ENCODE measurements at regions not wholly inside any gene's neighbourhood (a gene's known extent, or its start where the extent isn't known, plus 50 kb on each side); places are given as distances from the start of the nearest gene placed in this dataset.

DNA sequence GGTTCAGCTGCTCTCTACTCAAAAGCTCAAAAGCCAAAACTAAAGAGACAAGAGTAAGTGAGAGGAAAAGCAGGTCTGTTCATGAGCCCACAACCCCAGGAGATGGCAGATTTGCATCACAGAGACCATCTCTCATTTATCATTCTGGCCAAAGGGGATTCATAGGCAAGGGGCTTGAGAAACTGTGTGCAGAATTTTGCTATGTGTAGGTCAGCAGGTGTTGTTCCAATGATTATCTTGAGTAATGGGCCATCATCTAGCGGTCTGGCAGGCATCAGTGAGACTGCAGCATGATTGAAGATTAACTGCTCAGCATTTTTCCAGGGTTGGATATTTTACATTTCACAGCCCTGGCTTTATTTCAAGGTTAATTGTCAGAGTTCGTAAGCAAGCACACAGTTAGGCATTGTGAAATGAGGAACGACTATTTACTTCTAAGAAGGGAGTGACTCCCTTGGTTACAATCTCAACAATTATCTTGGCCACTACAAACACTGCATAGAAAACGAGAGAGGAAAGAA lies 1204.6 kb upstream of the TMPRSS15 start:
- intact Hi-C loops (cut with micrococcal nuclease), result no loop called here
- Histone ChIP-seq H4K20me1 (ENCODE audit: insufficient read depth) (no peaks in the 10 kb centered on the region), H3K9me3 (ENCODE audit: control insufficient read depth in 1 of 2, insufficient read depth in 1 of 2, low read depth in 1 of 2, low read length in 2 of 2) (peaks cover 20 to 38% of the 10 kb centered on the region in 2 experiments; a peak in 3 of 4 replicates), H3K27ac (ENCODE audit: low read depth, low read length) (no peak overlapping the region), H3K9ac (ENCODE audit: low read length) (no peak overlapping the region), H2AFZ (ENCODE audit: low read depth, low read length, poor library complexity, severe bottlenecking) (no peak overlapping the region), H3K36me3 (ENCODE audit: control insufficient read depth in 1 of 2, insufficient read depth in 2 of 2, low read length in 2 of 2) (no peaks in the 10 kb centered on the region), H3K4me2 (ENCODE audit: low read length) (no peak overlapping the region), H3K4me1 (ENCODE audit: control insufficient read depth in 1 of 2, insufficient read depth in 2 of 2, low read length in 2 of 2) (no peaks in the 10 kb centered on the region), H3K79me2 (ENCODE audit: insufficient read depth, low read length) (no peaks in the 10 kb centered on the region), H3K9me2 (ENCODE audit: insufficient read depth) (no peaks in the 10 kb centered on the region), H3K4me3 (replicated peaks in 1 of 2; ENCODE audit: low read depth in 1 of 2, low read length in 2 of 2) (no peak overlapping the region), H3K27me3 (ENCODE audit: insufficient read depth, low read length) (no peaks in the 10 kb centered on the region)
- no peak for ATAC-seq
- ChIA-PET CTCF (no interaction called here), POLR2A (no interaction called here), RAD21 (ENCODE audit: low non-redundant PET in 1 of 2, low total read pairs in 2 of 2, uncharacterized antibody in 2 of 2, unreplicated experiment in 2 of 2) (no interaction called here)
- no TSS peak for BruUV-seq (replicated peaks)
- TF ChIP-seq SP1 (IDR thresholded peaks at IDR 0.05; ENCODE audit: low read depth) (no peak), ZNF274 (IDR thresholded peaks at IDR 0.05; ENCODE audit: low read depth, low read length) (no peak), ELF1 (IDR thresholded peaks at IDR 0.05; ENCODE audit: borderline replicate concordance, low read depth) (no peak), YY1 (IDR thresholded peaks at IDR 0.05; ENCODE audit: extremely low read depth, insufficient replicate concordance, low read depth, low read length) (no peak), FOSL1 (IDR thresholded peaks at IDR 0.05; ENCODE audit: low read depth) (no peak), POLR2A (IDR thresholded peaks at IDR 0.05; ENCODE audit: borderline replicate concordance, extremely low read depth, insufficient read depth, insufficient read length) (no peak), SIN3A (IDR thresholded peaks at IDR 0.05; ENCODE audit: low read depth) (no peak), RAD21 (IDR thresholded peaks at IDR 0.05; ENCODE audit: low read depth) (no peak), CBX3 (IDR thresholded peaks at IDR 0.05; ENCODE audit: low read depth) (no peak), TCF7L2 (IDR thresholded peaks at IDR 0.05; ENCODE audit: borderline replicate concordance, extremely low read depth, insufficient read depth, insufficient read length) (no peak), POLR2AphosphoS5 (IDR thresholded peaks at IDR 0.05; ENCODE audit: low read depth, low read length) (no peak)
- DNase-seq (ENCODE audit: low read depth, low spot score), result no peak

DNA sequence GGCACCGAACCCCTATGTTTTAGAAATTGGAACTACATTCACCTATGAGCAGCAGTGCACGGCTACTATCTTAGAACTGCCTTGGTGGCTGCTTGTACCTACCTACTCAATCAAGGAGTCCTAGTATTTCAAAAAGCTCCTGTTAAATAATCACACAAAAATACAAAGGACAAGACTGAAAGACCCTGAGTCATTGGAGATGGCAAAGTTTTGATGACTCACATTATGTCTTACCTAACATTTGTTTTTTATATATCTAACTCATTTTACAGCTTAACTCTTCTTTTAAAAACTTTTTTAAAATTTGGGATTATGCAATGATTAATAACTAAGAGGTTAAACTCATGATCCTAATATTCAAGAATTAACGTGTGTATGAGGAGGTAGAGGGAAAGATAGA lies 1206.0 kb upstream of the TMPRSS15 start:
- no peaks in the 10 kb centered on the region for H3K36me3 ChIP-seq (ENCODE audit: control insufficient read depth in 1 of 2, insufficient read depth in 2 of 2, low read length in 2 of 2)
- H3K9me3 ChIP-seq (ENCODE audit: control insufficient read depth in 1 of 2, insufficient read depth in 1 of 2, low read depth in 1 of 2, low read length in 2 of 2), result peaks cover 20 to 42% of the 10 kb centered on the region in 2 experiments; a peak in 3 of 4 replicates
- DNase-seq (ENCODE audit: low read depth, low spot score) (no peak), ATAC-seq (no peak)
- H3K27me3 ChIP-seq (ENCODE audit: insufficient read depth, low read length), result no peaks in the 10 kb centered on the region
- intact Hi-C loops (cut with micrococcal nuclease), result loop anchor here (1.0 kb wide), 1 partner anchor 27 kb away; no protein-coding TSS in a partner anchor
- no peak overlapping the region for H3K9ac ChIP-seq (ENCODE audit: low read length)
- H2AFZ ChIP-seq (ENCODE audit: low read depth, low read length, poor library complexity, severe bottlenecking), result no peak overlapping the region
- no peaks in the 10 kb centered on the region for H4K20me1 ChIP-seq (ENCODE audit: insufficient read depth)
- no peak overlapping the region for H3K27ac ChIP-seq (ENCODE audit: low read depth, low read length)
- TF ChIP-seq, protein P1, sequence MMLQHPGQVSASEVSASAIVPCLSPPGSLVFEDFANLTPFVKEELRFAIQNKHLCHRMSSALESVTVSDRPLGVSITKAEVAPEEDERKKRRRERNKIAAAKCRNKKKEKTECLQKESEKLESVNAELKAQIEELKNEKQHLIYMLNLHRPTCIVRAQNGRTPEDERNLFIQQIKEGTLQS (IDR thresholded peaks at IDR 0.05), result no peak
- TF ChIP-seq EGR1 (IDR thresholded peaks at IDR 0.05; ENCODE audit: low read depth) (no peak), EZH2 (IDR thresholded peaks at IDR 0.05) (no peak), EZH2phosphoT487 (IDR thresholded peaks at IDR 0.05; ENCODE audit: borderline replicate concordance) (no peak), CBX3 (IDR thresholded peaks at IDR 0.05; ENCODE audit: low read depth) (no peak), TCF7L2 (IDR thresholded peaks at IDR 0.05; ENCODE audit: borderline replicate concordance, extremely low read depth, insufficient read depth, insufficient read length) (no peak), JUND (IDR thresholded peaks at IDR 0.05) (no peak), YY1 (IDR thresholded peaks at IDR 0.05; ENCODE audit: extremely low read depth, insufficient replicate concordance, low read depth, low read length) (no peak), ELF1 (IDR thresholded peaks at IDR 0.05; ENCODE audit: borderline replicate concordance, low read depth) (no peak), FOSL1 (IDR thresholded peaks at IDR 0.05; ENCODE audit: low read depth) (no peak), ZNF274 (IDR thresholded peaks at IDR 0.05; ENCODE audit: low read depth, low read length) (no peak), CEBPB (IDR thresholded peaks at IDR 0.05; ENCODE audit: low read depth) (no peak)
- TF ChIP-seq, protein P2, sequence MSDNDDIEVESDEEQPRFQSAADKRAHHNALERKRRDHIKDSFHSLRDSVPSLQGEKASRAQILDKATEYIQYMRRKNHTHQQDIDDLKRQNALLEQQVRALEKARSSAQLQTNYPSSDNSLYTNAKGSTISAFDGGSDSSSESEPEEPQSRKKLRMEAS (IDR thresholded peaks at IDR 0.05), result no peak
- TF ChIP-seq, protein P3, sequence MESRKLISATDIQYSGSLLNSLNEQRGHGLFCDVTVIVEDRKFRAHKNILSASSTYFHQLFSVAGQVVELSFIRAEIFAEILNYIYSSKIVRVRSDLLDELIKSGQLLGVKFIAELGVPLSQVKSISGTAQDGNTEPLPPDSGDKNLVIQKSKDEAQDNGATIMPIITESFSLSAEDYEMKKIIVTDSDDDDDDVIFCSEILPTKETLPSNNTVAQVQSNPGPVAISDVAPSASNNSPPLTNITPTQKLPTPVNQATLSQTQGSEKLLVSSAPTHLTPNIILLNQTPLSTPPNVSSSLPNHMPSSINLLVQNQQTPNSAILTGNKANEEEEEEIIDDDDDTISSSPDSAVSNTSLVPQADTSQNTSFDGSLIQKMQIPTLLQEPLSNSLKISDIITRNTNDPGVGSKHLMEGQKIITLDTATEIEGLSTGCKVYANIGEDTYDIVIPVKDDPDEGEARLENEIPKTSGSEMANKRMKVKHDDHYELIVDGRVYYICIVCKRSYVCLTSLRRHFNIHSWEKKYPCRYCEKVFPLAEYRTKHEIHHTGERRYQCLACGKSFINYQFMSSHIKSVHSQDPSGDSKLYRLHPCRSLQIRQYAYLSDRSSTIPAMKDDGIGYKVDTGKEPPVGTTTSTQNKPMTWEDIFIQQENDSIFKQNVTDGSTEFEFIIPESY (IDR thresholded peaks at IDR 0.05; ENCODE audit: extremely low read depth, insufficient replicate concordance, low read length), result no peak
- ChIA-PET RAD21 (ENCODE audit: low non-redundant PET in 1 of 2, low total read pairs in 2 of 2, uncharacterized antibody in 2 of 2, unreplicated experiment in 2 of 2) (no interaction called here), CTCF (no interaction called here), POLR2A (no interaction called here)
- H3K9me2 ChIP-seq (ENCODE audit: insufficient read depth), result no peaks in the 10 kb centered on the region
- no TSS peak for BruUV-seq (replicated peaks)
- no peaks in the 10 kb centered on the region for H3K79me2 ChIP-seq (ENCODE audit: insufficient read depth, low read length)
- H3K4me1 ChIP-seq (ENCODE audit: control insufficient read depth in 1 of 2, insufficient read depth in 2 of 2, low read length in 2 of 2), result no peaks in the 10 kb centered on the region
- H3K4me2 ChIP-seq (ENCODE audit: low read length), result no peak overlapping the region
- no peak overlapping the region for H3K4me3 ChIP-seq (replicated peaks in 1 of 2; ENCODE audit: low read depth in 1 of 2, low read length in 2 of 2)

Data from HCT116 (cell line).